ENCODE measurements at regions not wholly inside any gene's neighbourhood (a gene's known extent, or its start where the extent isn't known, plus 50 kb on each side); places are given as distances from the start of the nearest gene placed in this dataset.
"Not testable (repeated sequence)": the region's sequence is repeated elsewhere in the genome, so short reads cannot be mapped to it uniquely, and the experiment has no call there.

DNA sequence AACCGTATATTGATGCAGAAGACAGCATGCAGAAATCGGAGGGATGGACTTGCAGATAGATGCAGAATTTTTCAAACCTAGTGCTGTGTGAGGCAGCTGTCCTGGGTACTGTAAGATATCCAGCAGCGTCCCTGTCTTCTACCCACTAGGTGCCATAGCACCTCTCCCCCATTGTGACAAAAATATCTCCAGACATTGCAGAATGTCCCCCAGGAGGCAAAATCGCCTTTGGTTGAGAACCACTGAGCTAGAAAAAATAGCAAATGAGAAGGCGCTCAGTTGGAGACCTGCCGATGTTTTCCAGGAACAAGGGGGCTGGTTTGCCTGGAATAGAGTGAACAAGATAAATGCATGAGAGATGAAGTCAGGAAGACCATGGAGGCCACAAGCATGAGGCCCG, 67.9 kb upstream of the TMEM132D start:
- DNase-seq (ENCODE audit: extremely low read depth, low read depth), result no peak
- H3K4me3 ChIP-seq (replicated peaks; ENCODE audit: low read depth, low read length), result no peak overlapping the region
- no peak for TF ChIP-seq CTCF (IDR thresholded peaks at IDR 0.05; ENCODE audit: low read depth, low read length, missing control alignments)

DNA sequence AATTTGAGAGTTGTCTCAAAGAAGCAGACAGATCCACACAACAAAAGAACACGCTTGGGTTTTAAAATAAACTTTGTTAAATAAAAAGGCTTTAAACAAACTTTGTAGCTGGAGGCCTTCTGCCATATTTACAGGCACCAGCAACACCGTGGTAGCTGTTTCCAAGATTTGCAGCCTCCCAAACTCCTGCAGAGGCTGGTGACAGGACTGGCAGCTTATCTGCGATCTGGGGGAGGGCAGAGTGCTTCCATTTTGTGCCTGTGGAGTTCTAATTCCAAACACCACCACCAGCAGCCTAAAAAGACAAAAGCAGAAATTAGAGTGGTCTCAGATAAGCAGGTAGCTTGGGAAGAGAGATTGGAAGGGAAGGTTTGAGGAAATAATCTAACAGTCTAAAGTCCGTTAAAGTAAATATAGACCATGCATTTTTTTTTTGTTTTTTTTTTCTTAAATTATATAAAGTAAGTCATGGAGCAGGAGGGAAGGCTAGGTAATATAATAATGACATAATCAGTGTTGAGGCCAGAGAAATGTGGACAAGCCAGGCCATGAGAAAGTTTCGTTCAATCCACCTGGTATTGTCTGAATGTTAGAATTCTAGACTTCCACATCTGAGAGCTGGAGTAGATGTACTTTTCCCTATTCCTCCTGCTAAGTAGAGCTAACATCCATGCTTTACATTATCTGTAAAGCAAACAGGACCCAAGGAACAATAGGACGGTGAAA, 69.6 kb upstream of the TMEM132D start:
- no peak for DNase-seq (ENCODE audit: extremely low read depth, low read depth)
- H3K4me3 ChIP-seq (replicated peaks; ENCODE audit: low read depth, low read length), result no peak overlapping the region
- no peak for TF ChIP-seq CTCF (IDR thresholded peaks at IDR 0.05; ENCODE audit: low read depth, low read length, missing control alignments)

- no peak overlapping the region for H3K4me3 ChIP-seq (replicated peaks; ENCODE audit: low read depth, low read length)
- TF ChIP-seq CTCF (IDR thresholded peaks at IDR 0.05; ENCODE audit: low read depth, low read length, missing control alignments), result no peak
- no peak for DNase-seq (ENCODE audit: extremely low read depth, low read depth)
Measured at GRCh38 chr12:129984106-129984505, 80.3 kb upstream of the TMEM132D start.

DNA sequence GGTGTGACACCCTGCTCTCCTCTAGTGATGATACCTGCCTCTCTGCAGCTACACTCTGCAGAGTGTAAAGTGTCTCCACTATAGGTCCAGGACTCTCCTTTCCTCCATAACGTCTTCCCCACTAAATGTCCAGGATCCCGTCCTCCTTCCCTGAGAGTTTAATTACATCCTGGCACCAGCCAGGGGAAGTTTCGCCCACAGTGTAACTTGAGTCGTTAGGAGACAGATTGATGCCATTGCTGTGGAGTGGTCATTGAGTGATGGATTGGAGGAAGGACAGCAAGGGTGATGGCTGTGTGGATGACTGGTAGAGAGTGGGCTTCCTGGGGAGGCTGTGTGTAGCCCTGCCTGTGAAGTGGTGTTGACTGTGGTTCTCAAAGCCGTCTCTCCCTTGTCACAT, 84.0 kb upstream of the TMEM132D start:
- DNase-seq (ENCODE audit: extremely low read depth, low read depth), result no peak
- no peak for TF ChIP-seq CTCF (IDR thresholded peaks at IDR 0.05; ENCODE audit: low read depth, low read length, missing control alignments)
- H3K4me3 ChIP-seq (replicated peaks; ENCODE audit: low read depth, low read length), result no peak overlapping the region

DNA sequence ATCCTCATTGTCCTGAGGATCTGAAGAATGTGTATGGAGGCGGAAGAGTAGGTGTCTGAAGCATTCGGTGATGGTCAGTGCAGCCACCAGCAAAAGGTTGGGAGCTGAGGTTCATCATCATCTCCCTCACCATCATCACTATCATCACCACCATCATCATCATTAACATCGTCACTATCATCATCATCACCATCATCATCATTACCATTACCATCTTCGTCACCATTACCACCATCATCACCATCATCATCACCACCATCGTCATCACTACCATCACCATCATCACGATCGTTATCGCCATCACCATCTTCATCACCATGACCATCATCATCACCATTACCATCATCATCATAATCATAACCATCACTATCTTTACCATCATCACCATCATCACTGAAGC, 90.8 kb upstream of the TMEM132D start:
- DNase-seq (ENCODE audit: extremely low read depth, low read depth), result no peak
- H3K4me3 ChIP-seq (replicated peaks; ENCODE audit: low read depth, low read length), result no peak overlapping the region
- no peak for TF ChIP-seq CTCF (IDR thresholded peaks at IDR 0.05; ENCODE audit: low read depth, low read length, missing control alignments)

DNA sequence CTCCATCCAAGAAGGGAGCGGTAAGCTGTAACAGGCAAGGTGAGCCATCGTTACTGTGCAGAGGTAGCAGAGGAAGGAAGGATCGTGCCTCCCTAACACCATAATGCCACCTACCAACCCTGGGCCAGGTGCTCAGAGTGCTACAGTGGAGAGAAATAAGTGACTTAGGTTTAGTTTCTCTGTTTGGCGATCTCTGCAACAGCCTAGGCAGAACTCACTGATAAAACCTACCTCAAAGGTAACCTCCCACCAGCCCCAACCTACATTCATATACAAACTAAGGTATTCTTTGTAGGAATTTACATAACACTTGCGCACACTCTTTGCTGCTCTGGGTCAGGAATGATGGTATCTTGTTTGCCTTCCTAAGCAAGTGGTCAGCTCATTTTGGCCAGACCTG, 93.4 kb upstream of the TMEM132D start:
- no peak overlapping the region for H3K4me3 ChIP-seq (replicated peaks; ENCODE audit: low read depth, low read length)
- TF ChIP-seq CTCF (IDR thresholded peaks at IDR 0.05; ENCODE audit: low read depth, low read length, missing control alignments), result no peak
- DNase-seq (ENCODE audit: extremely low read depth, low read depth), result no peak

DNA sequence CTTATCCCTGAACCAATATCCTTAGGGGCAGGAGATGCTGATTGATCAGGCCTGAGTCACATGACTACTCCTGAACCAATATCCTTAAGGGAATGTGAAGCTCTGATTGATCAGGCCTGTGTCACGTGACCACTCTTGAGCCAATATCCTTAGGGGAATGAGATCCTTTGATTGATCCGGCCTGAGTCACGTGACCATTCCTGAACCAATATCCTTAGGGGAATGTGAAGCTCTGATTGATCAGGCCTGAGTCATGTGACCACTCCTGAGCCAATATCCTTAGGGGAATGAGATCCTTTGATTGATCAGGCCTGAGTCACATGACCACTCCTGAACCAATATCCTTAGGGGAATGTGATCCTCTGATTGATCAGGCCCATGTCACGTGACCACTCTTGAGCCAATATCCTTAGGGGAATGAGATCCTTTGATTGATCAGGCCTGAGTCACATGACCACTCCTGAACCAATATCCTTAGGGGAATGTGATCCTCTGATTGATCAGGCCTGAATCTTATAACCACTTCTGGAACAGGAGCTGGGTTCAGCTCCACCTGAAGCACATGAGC, 100.6 kb upstream of the TMEM132D start:
- DNase-seq (ENCODE audit: extremely low read depth, low read depth); H3K4me3 ChIP-seq (replicated peaks; ENCODE audit: low read depth, low read length): not testable (repeated sequence)

Data from HFF-Myc (cell line).